ENCODE measurements at regions not wholly inside any gene's neighbourhood (a gene's known extent, or its start where the extent isn't known, plus 50 kb on each side); places are given as distances from the start of the nearest gene placed in this dataset.

GRCh38 chr11:116180806-116181600 lies 591.8 kb downstream of the BUD13 start:
- no peak for DNase-seq (ENCODE audit: low spot score in 2 of 2)
- no peak for FAIRE-seq

DNA sequence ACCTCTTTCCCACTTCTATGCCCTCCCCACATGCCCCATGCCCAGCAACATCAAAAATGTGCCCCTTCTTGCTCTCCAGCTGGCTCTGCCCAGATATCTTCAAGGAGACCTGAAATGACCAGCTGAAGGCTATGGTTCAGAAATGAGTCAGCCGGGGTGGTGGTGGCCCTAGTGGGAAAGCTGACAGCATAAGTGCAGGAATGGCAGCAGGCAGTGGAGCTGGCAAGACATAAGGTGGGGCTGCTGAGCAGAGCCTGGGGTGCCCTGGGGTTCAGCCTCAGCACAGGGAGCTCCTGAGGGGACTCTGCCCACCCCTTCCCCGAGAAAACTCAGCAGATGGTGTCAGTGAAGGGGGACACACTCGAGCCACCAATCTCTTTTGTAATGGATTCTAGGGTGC lies 593.4 kb downstream of the BUD13 start:
- FAIRE-seq (no peak), DNase-seq (ENCODE audit: low spot score in 2 of 2) (no peak)

- FAIRE-seq (no peak), DNase-seq (ENCODE audit: low spot score in 2 of 2) (no peak)
Measured at GRCh38 chr11:116177521-116178210, 595.1 kb downstream of the BUD13 start.

DNA sequence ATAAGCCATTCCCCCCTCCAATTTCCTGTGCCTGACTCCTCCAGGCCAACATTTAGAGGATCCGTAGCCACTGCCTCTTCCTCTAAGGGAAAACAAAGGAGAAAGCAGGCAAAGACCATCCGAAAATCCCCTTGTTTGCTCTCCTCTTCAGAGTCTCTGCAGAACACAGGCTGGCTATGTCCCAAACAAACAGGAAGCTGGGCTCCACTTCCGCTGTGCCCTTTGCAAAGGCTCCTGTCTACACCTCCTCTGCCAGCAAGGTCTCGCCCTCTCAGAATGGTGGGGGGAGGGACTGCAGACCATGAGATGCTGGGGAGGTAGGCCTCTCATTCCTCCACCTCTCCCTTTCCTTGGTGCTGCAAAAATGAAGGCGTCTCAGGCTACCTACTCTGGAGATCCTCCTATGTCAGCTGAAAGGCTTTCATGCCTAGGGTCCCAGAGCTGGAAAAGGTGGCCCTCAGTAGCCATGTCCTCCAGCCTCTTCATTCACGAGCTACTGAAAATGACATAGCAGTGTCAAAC lies 596.2 kb downstream of the BUD13 start:
- FAIRE-seq (no peak), DNase-seq (ENCODE audit: low spot score in 2 of 2) (no peak)

- FAIRE-seq: no peak
- no peak for DNase-seq (ENCODE audit: low spot score in 2 of 2)
Measured at GRCh38 chr11:116175707-116176106, 597.1 kb downstream of the BUD13 start.

GRCh38 chr11:116173941-116174911 lies 598.6 kb downstream of the BUD13 start:
- DNase-seq (ENCODE audit: low spot score in 2 of 2) (no peak), FAIRE-seq (no peak)

GRCh38 chr11:116173506-116173905 lies 599.3 kb downstream of the BUD13 start:
- no peak for FAIRE-seq

DNA sequence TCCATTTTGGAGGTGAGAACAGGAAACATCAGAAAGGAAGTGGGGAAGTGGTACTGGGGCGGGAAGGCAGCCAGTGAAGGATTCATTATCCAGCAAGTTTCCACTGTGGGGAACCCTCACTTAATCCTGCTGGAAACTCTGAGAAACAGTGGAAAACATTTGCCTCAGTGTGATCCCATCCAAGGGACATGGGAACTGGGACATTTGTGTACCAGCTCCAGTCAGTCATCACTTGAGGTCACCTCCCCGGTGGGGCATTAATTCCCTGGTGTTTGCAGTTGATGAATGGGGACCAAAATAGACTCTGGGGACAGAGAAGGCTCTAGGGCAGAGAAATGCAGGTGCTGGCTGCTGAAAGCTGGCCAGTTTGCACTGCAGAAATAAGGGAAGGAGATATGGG lies 599.9 kb downstream of the BUD13 start:
- DNase-seq (ENCODE audit: low spot score in 2 of 2) (no peak), FAIRE-seq (no peak)

More at GRCh38 chr11:116173506-116173905, 599.3 kb downstream of the BUD13 start:
- no peak for DNase-seq (ENCODE audit: low spot score in 2 of 2)

GRCh38 chr11:116172156-116172555 lies 600.6 kb downstream of the BUD13 start:
- no peak for FAIRE-seq
- no peak for DNase-seq (ENCODE audit: low spot score in 2 of 2)

DNA sequence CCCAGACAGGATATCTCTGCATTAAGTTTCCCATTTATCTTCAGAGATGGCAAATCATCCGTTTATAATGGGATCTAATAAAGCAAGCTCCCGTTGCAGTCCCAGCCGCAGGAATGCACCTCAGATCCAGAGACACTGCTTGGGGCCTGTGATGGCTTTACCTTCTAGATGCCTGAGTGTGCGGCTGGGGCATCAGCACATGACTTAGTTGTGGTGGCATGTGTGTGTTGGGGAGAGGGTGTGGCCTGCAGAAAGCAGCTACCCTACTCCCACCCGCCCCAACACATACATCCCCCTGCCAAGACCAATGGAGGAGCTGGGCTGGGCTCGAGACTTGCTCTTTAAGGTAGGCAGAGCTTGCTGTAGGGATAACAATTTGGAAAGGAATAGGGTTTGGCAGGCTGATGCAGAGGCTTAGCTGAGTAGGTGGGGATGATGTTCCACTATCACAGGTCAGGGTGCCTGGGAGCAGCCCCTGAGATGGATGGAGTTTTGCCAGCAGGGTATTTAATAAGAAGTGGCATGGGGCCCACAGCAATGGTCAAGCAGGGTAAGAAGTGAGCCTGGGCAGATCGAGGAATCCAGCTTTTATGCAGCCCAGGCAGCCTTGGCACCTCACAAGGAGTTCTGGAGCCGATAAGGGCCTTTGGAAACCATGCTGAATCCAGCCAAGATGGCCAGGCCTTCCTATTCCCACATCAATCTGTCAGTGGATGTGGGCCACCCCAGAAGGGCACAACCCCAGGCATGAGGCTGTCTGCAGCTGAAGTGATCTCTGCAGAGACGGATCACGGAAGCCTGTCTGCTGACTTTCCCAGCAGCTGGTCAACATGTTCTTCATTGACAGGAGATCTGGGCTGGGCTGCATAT lies 601.3 kb downstream of the BUD13 start:
- DNase-seq (ENCODE audit: low spot score in 2 of 2) (no peak), FAIRE-seq (no peak)

DNA sequence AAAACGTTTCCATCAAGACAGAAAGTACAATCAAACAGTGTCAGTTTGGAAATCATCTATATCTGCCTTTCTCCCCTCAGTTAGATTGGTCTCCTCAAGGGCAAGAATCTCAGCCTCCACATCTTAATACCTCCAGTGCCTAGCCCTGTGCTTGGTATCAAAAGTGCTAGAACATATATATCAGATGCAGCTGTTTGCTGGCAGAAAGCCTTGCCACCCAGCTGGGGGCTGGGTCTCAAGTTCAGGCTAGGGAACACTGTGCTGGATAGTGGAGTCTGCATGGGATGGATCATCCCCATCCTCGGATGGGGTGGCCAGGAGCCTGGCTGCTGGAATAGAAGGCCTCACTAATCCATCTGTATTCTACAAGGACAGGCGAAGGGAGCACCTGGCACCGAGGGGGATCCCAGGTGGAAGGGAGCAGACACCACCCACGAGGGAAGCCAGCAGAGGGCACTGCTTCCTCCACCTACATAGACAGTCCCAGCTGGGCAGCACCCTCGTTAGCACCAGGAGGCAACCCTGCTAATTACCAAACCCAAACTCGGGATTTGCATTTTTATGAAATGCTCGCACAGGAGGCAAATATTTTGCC lies 602.2 kb downstream of the BUD13 start:
- FAIRE-seq (no peak), DNase-seq (ENCODE audit: low spot score in 2 of 2) (no peak)

DNA sequence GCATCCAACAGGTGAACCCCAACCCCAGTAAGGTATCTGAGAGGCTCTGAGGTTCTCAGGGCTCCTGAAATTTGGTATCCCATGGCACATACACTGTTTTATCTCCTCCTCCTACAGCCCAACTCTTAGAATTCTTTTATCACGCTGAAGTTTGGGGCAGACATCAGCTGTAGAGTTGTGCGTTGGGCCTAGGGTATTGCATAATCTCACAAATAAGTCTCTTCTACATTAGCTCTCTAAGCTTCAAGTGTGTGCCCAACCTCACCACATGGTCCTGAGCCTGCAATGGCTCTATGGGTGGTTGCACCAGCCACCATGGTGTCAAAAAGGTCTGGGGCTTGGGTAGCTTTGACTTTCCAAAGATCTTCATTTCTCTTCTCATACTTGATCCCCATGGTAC lies 603.0 kb downstream of the BUD13 start:
- FAIRE-seq: no peak
- DNase-seq (ENCODE audit: low spot score in 2 of 2): no peak

- DNase-seq (ENCODE audit: low spot score in 2 of 2) (no peak), FAIRE-seq (no peak)
Measured at GRCh38 chr11:116168459-116168787, 604.4 kb downstream of the BUD13 start.

DNA sequence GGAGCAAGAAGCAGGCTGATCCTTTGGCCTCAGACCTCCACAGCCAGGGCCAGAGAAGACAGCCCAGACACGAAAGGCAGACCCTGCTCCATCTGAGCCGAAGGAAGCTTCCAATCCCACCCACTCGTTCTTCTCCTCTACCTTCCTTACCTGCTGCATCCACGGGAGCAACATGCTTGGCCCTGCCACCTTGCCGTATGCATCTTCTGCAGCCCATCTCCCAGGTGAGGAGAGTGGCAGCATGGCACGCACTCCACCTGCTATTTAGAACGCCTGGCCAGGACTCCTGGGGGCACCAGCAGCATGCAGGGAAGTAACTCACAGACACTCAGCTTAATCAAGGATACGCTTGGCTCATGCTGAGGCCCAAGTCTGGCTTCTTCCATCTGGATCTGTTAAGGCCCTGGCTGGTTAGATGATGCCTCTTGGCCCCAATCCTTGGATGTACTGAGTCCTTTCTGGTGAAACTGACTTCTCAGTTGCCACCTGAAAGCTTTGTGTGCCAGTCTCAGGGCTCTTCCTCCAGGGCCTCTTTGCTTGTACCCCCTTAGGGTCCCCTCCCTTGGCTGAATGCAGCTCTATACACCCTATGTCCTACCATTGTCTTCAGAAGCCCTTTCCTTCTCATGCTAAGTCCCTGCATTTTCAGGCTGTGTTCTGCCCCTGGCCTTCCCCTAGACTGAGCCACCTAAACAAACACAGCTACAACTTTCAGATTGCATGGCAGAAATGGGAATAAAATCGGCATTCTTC lies 604.9 kb downstream of the BUD13 start:
- FAIRE-seq (no peak), DNase-seq (ENCODE audit: low spot score in 2 of 2) (no peak)

DNA sequence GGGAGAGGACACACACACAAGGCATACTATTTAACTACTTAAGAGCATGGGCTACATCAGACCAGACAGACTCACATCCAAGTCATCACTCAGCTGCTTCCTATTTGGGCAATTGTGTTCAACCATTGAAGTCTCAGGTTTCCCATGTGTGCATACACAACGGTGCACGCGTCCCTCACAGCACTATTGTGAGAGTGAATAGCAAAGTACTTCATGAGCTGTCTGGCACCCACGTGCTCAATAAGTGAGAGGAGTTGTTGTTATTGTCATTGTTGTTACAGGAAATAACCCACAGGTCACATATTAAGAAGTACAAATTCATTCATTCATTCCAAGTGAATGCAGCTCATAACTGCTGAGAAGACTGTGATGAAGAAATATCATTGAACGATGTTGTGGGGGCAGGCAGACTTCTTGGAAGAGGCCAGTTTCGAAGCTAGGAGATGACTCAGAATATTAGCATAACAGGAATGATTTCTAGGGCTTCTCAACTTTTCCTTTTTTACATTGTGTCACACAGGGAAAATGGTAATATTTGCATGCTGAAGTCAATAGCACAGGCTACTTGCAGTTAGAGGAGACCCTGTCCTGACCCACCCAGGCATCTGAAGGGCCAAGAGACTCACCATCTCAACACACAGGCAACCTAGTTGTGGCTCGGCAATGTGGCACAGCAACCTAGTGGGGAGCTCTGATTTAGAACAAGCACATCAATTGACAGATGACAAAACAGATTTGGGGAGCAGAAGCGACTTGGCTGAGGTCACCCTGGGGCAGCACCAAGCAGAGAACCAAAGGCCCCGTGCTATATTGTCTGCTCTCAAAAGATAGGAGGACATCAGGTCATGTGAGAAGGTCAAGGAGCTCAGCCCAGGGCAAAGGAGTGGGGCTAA lies 606.0 kb downstream of the BUD13 start:
- DNase-seq (ENCODE audit: low spot score in 2 of 2) (no peak), FAIRE-seq (no peak)

GRCh38 chr11:116164843-116165242 lies 607.9 kb downstream of the BUD13 start:
- DNase-seq (ENCODE audit: low spot score in 2 of 2): no peak
- FAIRE-seq: no peak

- DNase-seq (ENCODE audit: low spot score in 2 of 2) (peak in 1 of 2 donors; percentile 35), FAIRE-seq (no peak)
Measured at GRCh38 chr11:116162886-116163230, 609.9 kb downstream of the BUD13 start.

Data from frontal cortex (tissue), 3 donors.